Hepatocyte (in vitro differentiated cells): ENCODE measurements at regions not wholly inside any gene's neighbourhood (a gene's known extent, or its start where the extent isn't known, plus 50 kb on each side); places are given as distances from the start of the nearest gene placed in this dataset.

Experiments used
- DNase-seq: peaks from one replicate; pipeline ENCODE4 v3.0.0-alpha.2; 2016; ENCODE audit warnings: low spot score
- H2AFZ ChIP-seq: fragments of 200-600 bp; sonication (generic); 2 replicates; pipeline ENCODE4 v1.6.0; 2016; ENCODE audit warnings: antibody characterized with exemption, mild to moderate bottlenecking
- H3K27ac ChIP-seq: fragments of 200-600 bp; sonication (generic); 2 replicates; pipeline ENCODE4 v1.5.1; 2016; ENCODE audit warnings: mild to moderate bottlenecking
- H3K27me3 ChIP-seq: fragments of 200-600 bp; sonication (generic); 2 replicates; pipeline ENCODE4 v1.6.1; 2016
- H3K36me3 ChIP-seq: fragments of 200-600 bp; sonication (generic); replicated peaks from 2 replicates; pipeline ENCODE4 v1.5.1; 2016; ENCODE audit warnings: low read depth; ENCODE audit not compliant: insufficient read depth
- H3K4me1 ChIP-seq: fragments of 200-600 bp; sonication (generic); 2 replicates; pipeline ENCODE4 v1.5.1; 2016; ENCODE audit warnings: mild to moderate bottlenecking, moderate library complexity; ENCODE audit not compliant: insufficient read depth
- H3K4me2 ChIP-seq: fragments of 200-600 bp; sonication (generic); 2 replicates; pipeline ENCODE4 v1.6.0; 2016
- H3K4me3 ChIP-seq: fragments of 200-600 bp; sonication (generic); 2 replicates; pipeline ENCODE4 v1.5.1; 2016; ENCODE audit warnings: mild to moderate bottlenecking
- H3K79me2 ChIP-seq: fragments of 200-600 bp; sonication (generic); 2 replicates; pipeline ENCODE4 v1.6.0; 2017; ENCODE audit warnings: mild to moderate bottlenecking
- H3K9me2 ChIP-seq: fragments of 200-600 bp; sonication (generic); replicated peaks from 2 replicates; pipeline ENCODE4 v1.6.0; 2017; ENCODE audit warnings: mild to moderate bottlenecking; ENCODE audit not compliant: insufficient read depth
- H3K9me3 ChIP-seq: fragments of 200-600 bp; sonication (generic); 2 replicates; pipeline ENCODE4 v1.5.1; 2016; ENCODE audit warnings: low read depth, mild to moderate bottlenecking
- H4K20me1 ChIP-seq: fragments of 200-600 bp; sonication (generic); 2 replicates; pipeline ENCODE4 v1.6.0; 2016; ENCODE audit warnings: mild to moderate bottlenecking; ENCODE audit not compliant: insufficient read depth, poor library complexity, severe bottlenecking
- EZH2 ChIP-seq: fragments of 200-600 bp; sonication (generic); IDR thresholded peaks from 2 replicates; pipeline ENCODE4 v1.6.1; 2016; ENCODE audit warnings: antibody characterized with exemption, mild to moderate bottlenecking, borderline replicate concordance
- EZH2phosphoT487 ChIP-seq: fragments of 200-600 bp; sonication (generic); IDR thresholded peaks from one replicate; pipeline ENCODE4 v1.6.1; 2018; ENCODE audit warnings: antibody characterized with exemption, mild to moderate bottlenecking, low read depth, moderate library complexity; ENCODE audit not compliant: unreplicated experiment, severe bottlenecking
- WGBS: methylation state at CpG from one replicate; pipeline ENCODE4 v1.1.6; 2016; ENCODE audit warnings: low lambda C conversion rate; ENCODE audit errors: missing lambda C conversion rate; 5-methylcytosine and 5-hydroxymethylcytosine counted together
- TF ChIP-seq, protein P1 (sequence below): fragments of 200-600 bp; sonication (generic); IDR thresholded peaks from 2 replicates; pipeline ENCODE4 v1.5.1; 2016; ENCODE audit warnings: antibody characterized with exemption, mild to moderate bottlenecking; ENCODE audit not compliant: poor library complexity

DNA sequence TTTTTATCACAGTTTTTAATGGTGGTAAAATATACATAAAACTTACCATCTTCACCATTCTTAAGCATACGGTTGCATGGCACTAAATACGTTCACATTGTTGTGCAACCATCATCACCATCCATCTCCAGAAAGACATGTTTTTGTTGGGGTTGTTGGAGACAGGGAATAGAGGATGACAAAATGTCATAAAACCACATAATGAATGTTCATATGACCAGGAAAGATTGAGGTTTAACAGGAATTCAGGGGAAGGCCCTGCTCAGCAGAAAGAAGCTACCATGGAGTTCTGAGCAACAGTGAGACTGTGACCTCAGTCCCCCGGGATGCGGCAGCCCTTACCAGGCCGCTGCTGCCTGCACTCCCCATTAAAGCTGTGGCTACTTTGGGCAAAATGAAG lies 63.9 kb upstream of the TRIM2 start:
- H2AFZ ChIP-seq, result no peak overlapping the region
- peaks cover 17% of the 10 kb centered on the region for H3K4me1 ChIP-seq
- H4K20me1 ChIP-seq, result no peaks in the 10 kb centered on the region
- no peaks in the 10 kb centered on the region for H3K9me2 ChIP-seq
- TF ChIP-seq EZH2phosphoT487 (no peak), EZH2 (no peak)
- TF ChIP-seq, protein P1, sequence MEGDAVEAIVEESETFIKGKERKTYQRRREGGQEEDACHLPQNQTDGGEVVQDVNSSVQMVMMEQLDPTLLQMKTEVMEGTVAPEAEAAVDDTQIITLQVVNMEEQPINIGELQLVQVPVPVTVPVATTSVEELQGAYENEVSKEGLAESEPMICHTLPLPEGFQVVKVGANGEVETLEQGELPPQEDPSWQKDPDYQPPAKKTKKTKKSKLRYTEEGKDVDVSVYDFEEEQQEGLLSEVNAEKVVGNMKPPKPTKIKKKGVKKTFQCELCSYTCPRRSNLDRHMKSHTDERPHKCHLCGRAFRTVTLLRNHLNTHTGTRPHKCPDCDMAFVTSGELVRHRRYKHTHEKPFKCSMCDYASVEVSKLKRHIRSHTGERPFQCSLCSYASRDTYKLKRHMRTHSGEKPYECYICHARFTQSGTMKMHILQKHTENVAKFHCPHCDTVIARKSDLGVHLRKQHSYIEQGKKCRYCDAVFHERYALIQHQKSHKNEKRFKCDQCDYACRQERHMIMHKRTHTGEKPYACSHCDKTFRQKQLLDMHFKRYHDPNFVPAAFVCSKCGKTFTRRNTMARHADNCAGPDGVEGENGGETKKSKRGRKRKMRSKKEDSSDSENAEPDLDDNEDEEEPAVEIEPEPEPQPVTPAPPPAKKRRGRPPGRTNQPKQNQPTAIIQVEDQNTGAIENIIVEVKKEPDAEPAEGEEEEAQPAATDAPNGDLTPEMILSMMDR, result no peak
- no peaks in the 10 kb centered on the region for H3K9me3 ChIP-seq
- no peaks in the 10 kb centered on the region for H3K27me3 ChIP-seq
- WGBS, result 93% methylated on average over 5 of the region's 5 CpGs
- H3K4me3 ChIP-seq, result no peak overlapping the region
- no peak overlapping the region for H3K27ac ChIP-seq
- DNase-seq, result no peak
- H3K36me3 ChIP-seq, result no peaks in the 10 kb centered on the region
- H3K4me2 ChIP-seq, result no peak overlapping the region
- H3K79me2 ChIP-seq, result no peaks in the 10 kb centered on the region

DNA sequence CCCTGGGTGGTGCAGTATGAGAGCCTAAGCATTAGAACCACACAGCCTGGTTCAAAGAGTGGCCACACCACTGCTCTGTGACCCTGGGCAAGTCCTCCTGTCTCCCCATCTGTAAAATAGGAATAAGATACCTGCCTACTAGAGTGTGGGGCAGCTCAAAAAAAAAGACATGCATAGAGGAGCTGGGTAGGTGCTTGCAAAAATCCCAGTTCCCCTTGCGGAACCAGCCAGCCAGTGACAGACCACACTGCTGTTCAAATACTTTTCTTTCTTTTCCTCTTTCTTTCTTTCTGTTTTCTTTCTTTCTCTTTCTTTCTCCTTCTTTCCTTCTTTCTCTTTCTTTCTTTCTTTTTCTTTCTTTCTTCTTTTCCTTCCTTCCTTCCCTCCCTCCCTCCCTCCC lies 63.0 kb upstream of the TRIM2 start:
- H3K9me2 ChIP-seq, result no peaks in the 10 kb centered on the region
- no peaks in the 10 kb centered on the region for H3K27me3 ChIP-seq
- no peaks in the 10 kb centered on the region for H3K9me3 ChIP-seq
- no peak for DNase-seq
- no peak overlapping the region for H2AFZ ChIP-seq
- H3K4me3 ChIP-seq, result no peak overlapping the region
- no peaks in the 10 kb centered on the region for H3K36me3 ChIP-seq
- H3K79me2 ChIP-seq, result no peaks in the 10 kb centered on the region
- H3K4me2 ChIP-seq, result no peak overlapping the region
- no peaks in the 10 kb centered on the region for H4K20me1 ChIP-seq
- 100% methylated on average over 1 of the region's 1 CpG for WGBS
- peaks cover 17% of the 10 kb centered on the region for H3K4me1 ChIP-seq
- no peak overlapping the region for H3K27ac ChIP-seq
- TF ChIP-seq, protein P1, result no peak
- no peak for TF ChIP-seq EZH2
- no peak for TF ChIP-seq EZH2phosphoT487

GRCh38 chr4:153142700-153143438 lies 61.4 kb upstream of the TRIM2 start:
- Histone ChIP-seq H3K36me3 (no peaks in the 10 kb centered on the region), H3K27ac (peak overlapping the region; percentile 74), H3K4me2 (peak overlapping the region; percentile 58), H3K79me2 (no peaks in the 10 kb centered on the region), H3K9me3 (no peaks in the 10 kb centered on the region), H3K4me3 (no peak overlapping the region), H3K27me3 (no peaks in the 10 kb centered on the region), H3K4me1 (peaks cover 17% of the 10 kb centered on the region), H3K9me2 (no peaks in the 10 kb centered on the region), H4K20me1 (no peaks in the 10 kb centered on the region), H2AFZ (no peak overlapping the region)
- peak; percentile 86 for DNase-seq
- TF ChIP-seq, protein P1, result peak; percentile 96
- TF ChIP-seq EZH2, result no peak
- WGBS, result 44% methylated on average over 7 of the region's 7 CpGs
